ENCODE measurements at regions not wholly inside any gene's neighbourhood (a gene's known extent, or its start where the extent isn't known, plus 50 kb on each side); places are given as distances from the start of the nearest gene placed in this dataset.

DNA sequence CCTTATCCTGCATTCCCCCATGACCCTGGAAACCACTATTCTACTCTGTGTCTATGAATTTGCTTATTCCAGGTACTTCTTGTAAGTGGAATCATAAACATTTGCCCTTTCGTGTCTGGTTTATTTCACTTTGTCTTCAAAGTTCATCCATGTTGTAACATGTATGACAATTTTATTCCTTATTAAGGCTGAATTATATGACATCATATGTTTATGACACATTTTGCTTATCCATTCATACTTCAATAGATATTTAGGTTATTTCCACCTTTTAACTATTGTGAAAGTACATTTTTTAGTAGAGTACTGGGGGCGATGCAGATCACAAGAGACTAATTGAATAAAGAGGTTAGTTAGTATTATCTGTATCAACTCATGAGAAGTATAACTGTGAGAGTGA, 591.6 kb downstream of the UTRN start:
- 2% methylated on average over 2 of the region's 2 CpGs for WGBS (ENCODE audit: low lambda C conversion rate)
- no peaks in the 10 kb centered on the region for H3K9me3 ChIP-seq (ENCODE audit: low read length)
- no peak for ATAC-seq
- H3K4me3 ChIP-seq (replicated peaks in 1 of 3; ENCODE audit: insufficient read depth in 1 of 3, low read depth in 2 of 3, low read length in 3 of 3), result no peak overlapping the region
- H3K4me2 ChIP-seq (ENCODE audit: low read depth, low read length), result no peak overlapping the region
- FAIRE-seq, result no peak
- H3K79me2 ChIP-seq (ENCODE audit: insufficient read depth, low read length), result no peaks in the 10 kb centered on the region
- in situ Hi-C loops (cut with HindIII; ENCODE audit: extremely low pct_ligation_motif_present, low pct_unique_long_range_greater_than_20kb) (no loop called here), intact Hi-C loops (cut with micrococcal nuclease; ENCODE audit: unreplicated experiment) (no loop called here)
- no peak overlapping the region for H3K27ac ChIP-seq (ENCODE audit: extremely low read length, insufficient read depth, low read length)
- H3K36me3 ChIP-seq (replicated peaks in 1 of 2; ENCODE audit: control insufficient read depth in 1 of 2, insufficient read depth in 2 of 2, low read length in 2 of 2), result no peaks in the 10 kb centered on the region
- no TSS peak for BruUV-seq (replicated peaks)
- H3K9ac ChIP-seq (ENCODE audit: insufficient read depth, low read depth, low read length), result no peak overlapping the region
- no peak for TF ChIP-seq HMG20A (CRISPR knock-in tag; IDR thresholded peaks at IDR 0.05; ENCODE audit: borderline replicate concordance)
- TF ChIP-seq CREB1 (IDR thresholded peaks at IDR 0.05), result peak; percentile 56; the same call in 1 of the 2 replicates
- TF ChIP-seq CREB1 (CRISPR knock-in tag; IDR thresholded peaks at IDR 0.05), result no peak
- no peak for TF ChIP-seq REPIN1 (CRISPR knock-in tag; IDR thresholded peaks at IDR 0.05; ENCODE audit: borderline replicate concordance, low read depth)
- peak; percentile 86 for TF ChIP-seq ATF7 (IDR thresholded peaks at IDR 0.05)
- TF ChIP-seq ATF7 (CRISPR knock-in tag; IDR thresholded peaks at IDR 0.05), result no peak
- ChIA-PET CTCF (ENCODE audit: low intra/inter-chr PET ratio, low total read pairs) (no interaction called here), POLR2A (no interaction called here)
- peaks cover 0 to 21% of the 10 kb centered on the region in 2 experiments; a peak in 3 of 5 replicates for H3K27me3 ChIP-seq (ENCODE audit: control insufficient read depth in 1 of 2, insufficient read depth in 2 of 2, low read length in 2 of 2)
- no peaks in the 10 kb centered on the region for H4K20me1 ChIP-seq (ENCODE audit: insufficient read depth, low read length)
- no peak overlapping the region for H2AFZ ChIP-seq (ENCODE audit: low read length)
- H3K4me1 ChIP-seq (ENCODE audit: insufficient read depth, low read length), result no peaks in the 10 kb centered on the region
- DNase-seq (ENCODE audit: low spot score), result no peak

DNA sequence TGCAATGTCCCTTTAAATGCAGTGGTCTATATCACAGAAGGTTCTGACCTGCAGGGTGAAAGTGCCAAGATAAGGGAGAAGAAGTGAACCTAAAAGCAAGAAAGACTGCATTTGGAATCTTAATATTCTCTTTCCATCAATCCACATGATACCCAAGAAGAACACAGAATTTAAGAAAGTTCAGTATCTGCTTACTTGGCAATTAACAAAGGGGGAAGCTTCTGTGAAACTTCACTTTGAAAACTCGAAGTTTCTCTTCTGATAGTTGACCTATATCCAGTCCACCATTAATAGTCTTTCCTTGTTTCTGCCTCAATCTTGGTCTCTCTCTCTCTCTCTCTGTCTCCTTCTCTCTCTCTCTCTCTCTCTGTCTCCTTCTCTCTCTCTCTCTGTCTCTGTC, 592.0 kb downstream of the UTRN start:
- Histone ChIP-seq H4K20me1 (ENCODE audit: insufficient read depth, low read length) (no peaks in the 10 kb centered on the region), H3K27me3 (ENCODE audit: control insufficient read depth in 1 of 2, insufficient read depth in 2 of 2, low read length in 2 of 2) (peaks cover 0 to 21% of the 10 kb centered on the region in 2 experiments; a peak in 3 of 5 replicates), H3K4me3 (replicated peaks in 1 of 3; ENCODE audit: insufficient read depth in 1 of 3, low read depth in 2 of 3, low read length in 3 of 3) (no peak overlapping the region), H3K27ac (ENCODE audit: extremely low read length, insufficient read depth, low read length) (no peak overlapping the region), H3K79me2 (ENCODE audit: insufficient read depth, low read length) (no peaks in the 10 kb centered on the region), H3K36me3 (replicated peaks in 1 of 2; ENCODE audit: control insufficient read depth in 1 of 2, insufficient read depth in 2 of 2, low read length in 2 of 2) (no peaks in the 10 kb centered on the region), H3K4me2 (ENCODE audit: low read depth, low read length) (no peak overlapping the region), H2AFZ (ENCODE audit: low read length) (no peak overlapping the region), H3K9ac (ENCODE audit: insufficient read depth, low read depth, low read length) (no peak overlapping the region), H3K4me1 (ENCODE audit: insufficient read depth, low read length) (no peaks in the 10 kb centered on the region), H3K9me3 (ENCODE audit: low read length) (no peaks in the 10 kb centered on the region)
- in situ Hi-C loops (cut with HindIII; ENCODE audit: extremely low pct_ligation_motif_present, low pct_unique_long_range_greater_than_20kb), result no loop called here
- no peak for ATAC-seq
- intact Hi-C loops (cut with micrococcal nuclease; ENCODE audit: unreplicated experiment), result no loop called here
- no TSS peak for BruUV-seq (replicated peaks)
- TF ChIP-seq MLLT10 (CRISPR knock-in tag; IDR thresholded peaks at IDR 0.05) (no peak), FLYWCH1 (CRISPR knock-in tag; IDR thresholded peaks at IDR 0.05) (no peak), NCOA5 (CRISPR knock-in tag; IDR thresholded peaks at IDR 0.05) (no peak), ZNF674 (CRISPR knock-in tag; IDR thresholded peaks at IDR 0.05; ENCODE audit: low read depth) (no peak), CHCHD3 (CRISPR knock-in tag; IDR thresholded peaks at IDR 0.05) (no peak), ZNF264 (CRISPR knock-in tag; IDR thresholded peaks at IDR 0.05) (no peak), ZFP62 (CRISPR knock-in tag; IDR thresholded peaks at IDR 0.05) (no peak), MAFF (IDR thresholded peaks at IDR 0.05; ENCODE audit: low read depth, low read length) (peak; percentile 66), ZNF34 (CRISPR knock-in tag; IDR thresholded peaks at IDR 0.05; ENCODE audit: borderline replicate concordance) (no peak), MBNL3 (CRISPR knock-in tag; conservative IDR thresholded peaks at IDR 0.05) (no peak), TEAD3 (CRISPR knock-in tag; optimal IDR thresholded peaks at IDR 0.05; ENCODE audit: borderline replicate concordance) (no peak), MAFK (conservative IDR thresholded peaks at IDR 0.05 in 1 of 2, IDR thresholded peaks at IDR 0.05 in 1 of 2; ENCODE audit: low read length in 2 of 2) (peak; percentile 65 to 69), MYNN (CRISPR knock-in tag; IDR thresholded peaks at IDR 0.05; ENCODE audit: low read depth) (no peak)
- TF ChIP-seq, protein P1, sequence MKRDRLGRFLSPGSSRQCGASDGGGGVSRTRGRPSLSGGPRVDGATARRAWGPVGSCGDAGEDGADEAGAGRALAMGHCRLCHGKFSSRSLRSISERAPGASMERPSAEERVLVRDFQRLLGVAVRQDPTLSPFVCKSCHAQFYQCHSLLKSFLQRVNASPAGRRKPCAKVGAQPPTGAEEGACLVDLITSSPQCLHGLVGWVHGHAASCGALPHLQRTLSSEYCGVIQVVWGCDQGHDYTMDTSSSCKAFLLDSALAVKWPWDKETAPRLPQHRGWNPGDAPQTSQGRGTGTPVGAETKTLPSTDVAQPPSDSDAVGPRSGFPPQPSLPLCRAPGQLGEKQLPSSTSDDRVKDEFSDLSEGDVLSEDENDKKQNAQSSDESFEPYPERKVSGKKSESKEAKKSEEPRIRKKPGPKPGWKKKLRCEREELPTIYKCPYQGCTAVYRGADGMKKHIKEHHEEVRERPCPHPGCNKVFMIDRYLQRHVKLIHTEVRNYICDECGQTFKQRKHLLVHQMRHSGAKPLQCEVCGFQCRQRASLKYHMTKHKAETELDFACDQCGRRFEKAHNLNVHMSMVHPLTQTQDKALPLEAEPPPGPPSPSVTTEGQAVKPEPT (CRISPR knock-in tag; IDR thresholded peaks at IDR 0.05; ENCODE audit: low read depth), result no peak
- POLR2A ChIA-PET, result no interaction called here
- no peak for DNase-seq (ENCODE audit: low spot score)
- WGBS (ENCODE audit: low lambda C conversion rate), result 3% methylated on average over 1 of the region's 1 CpG
- no peak for FAIRE-seq
- CTCF ChIA-PET (ENCODE audit: low intra/inter-chr PET ratio, low total read pairs), result no interaction called here

Data from HepG2 (cell line).